ENCODE measurements at regions not wholly inside any gene's neighbourhood (a gene's known extent, or its start where the extent isn't known, plus 50 kb on each side); places are given as distances from the start of the nearest gene placed in this dataset.

GRCh38 chr7:17535776-17536175 lies 237.3 kb downstream of the AHR start:
- TF ChIP-seq GATA2 (IDR thresholded peaks at IDR 0.05; ENCODE audit: low read depth, low read length) (no peak), GATA3 (IDR thresholded peaks at IDR 0.05; ENCODE audit: low read depth, low read length) (no peak)

- TF ChIP-seq GATA2 (IDR thresholded peaks at IDR 0.05; ENCODE audit: low read depth, low read length) (no peak), GATA3 (IDR thresholded peaks at IDR 0.05; ENCODE audit: low read depth, low read length) (no peak)
Measured at GRCh38 chr7:17544401-17544800, 245.9 kb downstream of the AHR start.

- no peak for TF ChIP-seq GATA2 (IDR thresholded peaks at IDR 0.05; ENCODE audit: low read depth, low read length)
Measured at GRCh38 chr7:17545348-17545747, 246.9 kb downstream of the AHR start.

GRCh38 chr7:17546189-17546588 lies 247.7 kb downstream of the AHR start:
- TF ChIP-seq GATA2 (IDR thresholded peaks at IDR 0.05; ENCODE audit: low read depth, low read length) (no peak), GATA3 (IDR thresholded peaks at IDR 0.05; ENCODE audit: low read depth, low read length) (no peak)

- TF ChIP-seq GATA2 (IDR thresholded peaks at IDR 0.05; ENCODE audit: low read depth, low read length): no peak
- TF ChIP-seq GATA3 (IDR thresholded peaks at IDR 0.05; ENCODE audit: low read depth, low read length): no peak
Measured at GRCh38 chr7:17546592-17546991, 248.1 kb downstream of the AHR start.

- TF ChIP-seq GATA2 (IDR thresholded peaks at IDR 0.05; ENCODE audit: low read depth, low read length) (no peak), GATA3 (IDR thresholded peaks at IDR 0.05; ENCODE audit: low read depth, low read length) (no peak)
Measured at GRCh38 chr7:17548014-17548653, 249.7 kb downstream of the AHR start.

GRCh38 chr7:17549406-17549805 lies 251.0 kb downstream of the AHR start:
- TF ChIP-seq GATA2 (IDR thresholded peaks at IDR 0.05; ENCODE audit: low read depth, low read length) (no peak), GATA3 (IDR thresholded peaks at IDR 0.05; ENCODE audit: low read depth, low read length) (no peak)

GRCh38 chr7:17552373-17552772 lies 253.9 kb downstream of the AHR start:
- TF ChIP-seq GATA3 (IDR thresholded peaks at IDR 0.05; ENCODE audit: low read depth, low read length) (no peak), GATA2 (IDR thresholded peaks at IDR 0.05; ENCODE audit: low read depth, low read length) (no peak)

GRCh38 chr7:17552952-17553351 lies 254.5 kb downstream of the AHR start:
- TF ChIP-seq GATA3 (IDR thresholded peaks at IDR 0.05; ENCODE audit: low read depth, low read length) (no peak), GATA2 (IDR thresholded peaks at IDR 0.05; ENCODE audit: low read depth, low read length) (no peak)

- TF ChIP-seq GATA3 (IDR thresholded peaks at IDR 0.05; ENCODE audit: low read depth, low read length) (no peak), GATA2 (IDR thresholded peaks at IDR 0.05; ENCODE audit: low read depth, low read length) (no peak)
Measured at GRCh38 chr7:17554341-17555015, 256.0 kb downstream of the AHR start.

GRCh38 chr7:17556247-17556956 lies 257.9 kb downstream of the AHR start:
- no peak for TF ChIP-seq GATA3 (IDR thresholded peaks at IDR 0.05; ENCODE audit: low read depth, low read length)
- TF ChIP-seq GATA2 (IDR thresholded peaks at IDR 0.05; ENCODE audit: low read depth, low read length): no peak

GRCh38 chr7:17557251-17557671 lies 258.8 kb downstream of the AHR start:
- TF ChIP-seq GATA3 (IDR thresholded peaks at IDR 0.05; ENCODE audit: low read depth, low read length) (no peak), GATA2 (IDR thresholded peaks at IDR 0.05; ENCODE audit: low read depth, low read length) (no peak)

- TF ChIP-seq GATA2 (IDR thresholded peaks at IDR 0.05; ENCODE audit: low read depth, low read length): no peak
- TF ChIP-seq GATA3 (IDR thresholded peaks at IDR 0.05; ENCODE audit: low read depth, low read length): no peak
Measured at GRCh38 chr7:17558135-17558534, 259.7 kb downstream of the AHR start.

GRCh38 chr7:17558558-17559332 lies 260.3 kb downstream of the AHR start:
- TF ChIP-seq GATA2 (IDR thresholded peaks at IDR 0.05; ENCODE audit: low read depth, low read length): no peak
- TF ChIP-seq GATA3 (IDR thresholded peaks at IDR 0.05; ENCODE audit: low read depth, low read length): no peak
